ENCODE measurements at regions not wholly inside any gene's neighbourhood (a gene's known extent, or its start where the extent isn't known, plus 50 kb on each side); places are given as distances from the start of the nearest gene placed in this dataset.

DNA sequence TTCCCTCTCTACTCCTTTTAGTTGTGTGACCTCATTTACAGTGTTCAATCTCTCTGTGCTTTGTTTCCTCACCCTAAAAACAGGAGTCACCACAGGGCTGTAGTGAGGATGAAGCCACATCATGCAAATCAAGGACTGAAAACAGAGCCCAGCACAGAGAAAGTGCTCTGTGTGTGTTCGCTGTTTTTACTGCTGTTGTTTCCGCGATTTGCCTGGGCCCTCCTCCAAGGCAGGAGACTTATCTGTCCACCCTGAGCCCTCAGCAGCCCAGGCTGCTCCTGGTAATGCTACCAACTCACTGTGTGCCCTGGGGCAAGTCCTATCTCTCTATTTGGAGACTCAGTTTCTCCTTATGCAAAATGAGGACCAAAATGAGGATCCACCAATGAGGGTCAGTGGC lies 87.2 kb upstream of the NEURL1B start:
- ATAC-seq (no peak), DNase-seq (ENCODE audit: low spot score) (no peak)
- Mint-ChIP-seq H3K4me1 (peaks cover 9% of the 10 kb centered on the region), H3K27ac (no peak overlapping the region), H3K9me3 (no peaks in the 10 kb centered on the region), H3K36me3 (ENCODE audit: low read depth) (no peaks in the 10 kb centered on the region), H3K4me3 (no peak overlapping the region), H3K27me3 (ENCODE audit: insufficient read depth, low read depth, poor library complexity) (peaks cover 4% of the 10 kb centered on the region)
- Histone ChIP-seq H3F3A (replicated peaks; ENCODE audit: low read depth) (no peaks in the 10 kb centered on the region), H3K79me2 (replicated peaks; ENCODE audit: insufficient read depth) (no peaks in the 10 kb centered on the region), H3K9me2 (ENCODE audit: insufficient read depth) (no peaks in the 10 kb centered on the region), H3K27ac (ENCODE audit: low read depth) (no peak overlapping the region), H3K4me2 (no peak overlapping the region), H3K4me1 (ENCODE audit: insufficient read depth) (no peaks in the 10 kb centered on the region), H3K4me3 (no peak overlapping the region), H4K20me1 (replicated peaks; ENCODE audit: insufficient read depth) (no peaks in the 10 kb centered on the region), H3K36me3 (ENCODE audit: insufficient read depth) (no peaks in the 10 kb centered on the region), H3K27me3 (ENCODE audit: insufficient read depth) (no peaks in the 10 kb centered on the region), H2AFZ (peak overlapping the region; percentile 66)
- TF ChIP-seq ZNF331 (CRISPR knock-in tag; IDR thresholded peaks at IDR 0.05; ENCODE audit: low read depth) (no peak), JUNB (IDR thresholded peaks at IDR 0.05; ENCODE audit: unreplicated experiment) (no peak), STAT1 (IDR thresholded peaks at IDR 0.05; ENCODE audit: unreplicated experiment) (no peak), EZH2 (IDR thresholded peaks at IDR 0.05; ENCODE audit: low read depth, unreplicated experiment) (no peak), POLR2AphosphoS5 (IDR thresholded peaks at IDR 0.05; ENCODE audit: low read depth) (no peak), NANOG (IDR thresholded peaks at IDR 0.05; ENCODE audit: borderline replicate concordance) (no peak), CREB1 (CRISPR knock-in tag; IDR thresholded peaks at IDR 0.05; ENCODE audit: low read depth) (no peak), ZNF114 (CRISPR knock-in tag; IDR thresholded peaks at IDR 0.05) (no peak), EZH2phosphoT487 (IDR thresholded peaks at IDR 0.05; ENCODE audit: unreplicated experiment) (no peak)
- TF ChIP-seq, protein P1, sequence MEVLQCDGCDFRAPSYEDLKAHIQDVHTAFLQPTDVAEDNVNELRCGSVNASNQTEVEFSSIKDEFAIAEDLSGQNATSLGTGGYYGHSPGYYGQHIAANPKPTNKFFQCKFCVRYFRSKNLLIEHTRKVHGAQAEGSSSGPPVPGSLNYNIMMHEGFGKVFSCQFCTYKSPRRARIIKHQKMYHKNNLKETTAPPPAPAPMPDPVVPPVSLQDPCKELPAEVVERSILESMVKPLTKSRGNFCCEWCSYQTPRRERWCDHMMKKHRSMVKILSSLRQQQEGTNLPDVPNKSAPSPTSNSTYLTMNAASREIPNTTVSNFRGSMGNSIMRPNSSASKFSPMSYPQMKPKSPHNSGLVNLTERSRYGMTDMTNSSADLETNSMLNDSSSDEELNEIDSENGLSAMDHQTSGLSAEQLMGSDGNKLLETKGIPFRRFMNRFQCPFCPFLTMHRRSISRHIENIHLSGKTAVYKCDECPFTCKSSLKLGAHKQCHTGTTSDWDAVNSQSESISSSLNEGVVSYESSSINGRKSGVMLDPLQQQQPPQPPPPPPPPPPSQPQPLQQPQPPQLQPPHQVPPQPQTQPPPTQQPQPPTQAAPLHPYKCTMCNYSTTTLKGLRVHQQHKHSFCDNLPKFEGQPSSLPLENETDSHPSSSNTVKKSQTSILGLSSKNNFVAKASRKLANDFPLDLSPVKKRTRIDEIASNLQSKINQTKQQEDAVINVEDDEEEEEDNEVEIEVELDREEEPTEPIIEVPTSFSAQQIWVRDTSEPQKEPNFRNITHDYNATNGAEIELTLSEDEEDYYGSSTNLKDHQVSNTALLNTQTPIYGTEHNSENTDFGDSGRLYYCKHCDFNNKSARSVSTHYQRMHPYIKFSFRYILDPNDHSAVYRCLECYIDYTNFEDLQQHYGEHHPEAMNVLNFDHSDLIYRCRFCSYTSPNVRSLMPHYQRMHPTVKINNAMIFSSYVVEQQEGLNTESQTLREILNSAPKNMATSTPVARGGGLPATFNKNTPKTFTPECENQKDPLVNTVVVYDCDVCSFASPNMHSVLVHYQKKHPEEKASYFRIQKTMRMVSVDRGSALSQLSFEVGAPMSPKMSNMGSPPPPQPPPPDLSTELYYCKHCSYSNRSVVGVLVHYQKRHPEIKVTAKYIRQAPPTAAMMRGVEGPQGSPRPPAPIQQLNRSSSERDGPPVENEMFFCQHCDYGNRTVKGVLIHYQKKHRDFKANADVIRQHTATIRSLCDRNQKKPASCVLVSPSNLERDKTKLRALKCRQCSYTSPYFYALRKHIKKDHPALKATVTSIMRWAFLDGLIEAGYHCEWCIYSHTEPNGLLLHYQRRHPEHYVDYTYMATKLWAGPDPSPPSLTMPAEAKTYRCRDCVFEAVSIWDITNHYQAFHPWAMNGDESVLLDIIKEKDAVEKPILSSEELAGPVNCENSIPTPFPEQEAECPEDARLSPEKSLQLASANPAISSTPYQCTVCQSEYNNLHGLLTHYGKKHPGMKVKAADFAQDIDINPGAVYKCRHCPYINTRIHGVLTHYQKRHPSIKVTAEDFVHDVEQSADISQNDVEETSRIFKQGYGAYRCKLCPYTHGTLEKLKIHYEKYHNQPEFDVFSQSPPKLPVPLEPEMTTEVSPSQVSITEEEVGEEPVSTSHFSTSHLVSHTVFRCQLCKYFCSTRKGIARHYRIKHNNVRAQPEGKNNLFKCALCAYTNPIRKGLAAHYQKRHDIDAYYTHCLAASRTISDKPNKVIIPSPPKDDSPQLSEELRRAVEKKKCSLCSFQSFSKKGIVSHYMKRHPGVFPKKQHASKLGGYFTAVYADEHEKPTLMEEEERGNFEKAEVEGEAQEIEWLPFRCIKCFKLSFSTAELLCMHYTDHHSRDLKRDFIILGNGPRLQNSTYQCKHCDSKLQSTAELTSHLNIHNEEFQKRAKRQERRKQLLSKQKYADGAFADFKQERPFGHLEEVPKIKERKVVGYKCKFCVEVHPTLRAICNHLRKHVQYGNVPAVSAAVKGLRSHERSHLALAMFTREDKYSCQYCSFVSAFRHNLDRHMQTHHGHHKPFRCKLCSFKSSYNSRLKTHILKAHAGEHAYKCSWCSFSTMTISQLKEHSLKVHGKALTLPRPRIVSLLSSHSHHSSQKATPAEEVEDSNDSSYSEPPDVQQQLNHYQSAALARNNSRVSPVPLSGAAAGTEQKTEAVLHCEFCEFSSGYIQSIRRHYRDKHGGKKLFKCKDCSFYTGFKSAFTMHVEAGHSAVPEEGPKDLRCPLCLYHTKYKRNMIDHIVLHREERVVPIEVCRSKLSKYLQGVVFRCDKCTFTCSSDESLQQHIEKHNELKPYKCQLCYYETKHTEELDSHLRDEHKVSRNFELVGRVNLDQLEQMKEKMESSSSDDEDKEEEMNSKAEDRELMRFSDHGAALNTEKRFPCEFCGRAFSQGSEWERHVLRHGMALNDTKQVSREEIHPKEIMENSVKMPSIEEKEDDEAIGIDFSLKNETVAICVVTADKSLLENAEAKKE (CRISPR knock-in tag; IDR thresholded peaks at IDR 0.05), result no peak
- TF ChIP-seq, protein P2, sequence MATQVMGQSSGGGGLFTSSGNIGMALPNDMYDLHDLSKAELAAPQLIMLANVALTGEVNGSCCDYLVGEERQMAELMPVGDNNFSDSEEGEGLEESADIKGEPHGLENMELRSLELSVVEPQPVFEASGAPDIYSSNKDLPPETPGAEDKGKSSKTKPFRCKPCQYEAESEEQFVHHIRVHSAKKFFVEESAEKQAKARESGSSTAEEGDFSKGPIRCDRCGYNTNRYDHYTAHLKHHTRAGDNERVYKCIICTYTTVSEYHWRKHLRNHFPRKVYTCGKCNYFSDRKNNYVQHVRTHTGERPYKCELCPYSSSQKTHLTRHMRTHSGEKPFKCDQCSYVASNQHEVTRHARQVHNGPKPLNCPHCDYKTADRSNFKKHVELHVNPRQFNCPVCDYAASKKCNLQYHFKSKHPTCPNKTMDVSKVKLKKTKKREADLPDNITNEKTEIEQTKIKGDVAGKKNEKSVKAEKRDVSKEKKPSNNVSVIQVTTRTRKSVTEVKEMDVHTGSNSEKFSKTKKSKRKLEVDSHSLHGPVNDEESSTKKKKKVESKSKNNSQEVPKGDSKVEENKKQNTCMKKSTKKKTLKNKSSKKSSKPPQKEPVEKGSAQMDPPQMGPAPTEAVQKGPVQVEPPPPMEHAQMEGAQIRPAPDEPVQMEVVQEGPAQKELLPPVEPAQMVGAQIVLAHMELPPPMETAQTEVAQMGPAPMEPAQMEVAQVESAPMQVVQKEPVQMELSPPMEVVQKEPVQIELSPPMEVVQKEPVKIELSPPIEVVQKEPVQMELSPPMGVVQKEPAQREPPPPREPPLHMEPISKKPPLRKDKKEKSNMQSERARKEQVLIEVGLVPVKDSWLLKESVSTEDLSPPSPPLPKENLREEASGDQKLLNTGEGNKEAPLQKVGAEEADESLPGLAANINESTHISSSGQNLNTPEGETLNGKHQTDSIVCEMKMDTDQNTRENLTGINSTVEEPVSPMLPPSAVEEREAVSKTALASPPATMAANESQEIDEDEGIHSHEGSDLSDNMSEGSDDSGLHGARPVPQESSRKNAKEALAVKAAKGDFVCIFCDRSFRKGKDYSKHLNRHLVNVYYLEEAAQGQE (IDR thresholded peaks at IDR 0.05; ENCODE audit: unreplicated experiment), result no peak
- TF ChIP-seq, protein P3, sequence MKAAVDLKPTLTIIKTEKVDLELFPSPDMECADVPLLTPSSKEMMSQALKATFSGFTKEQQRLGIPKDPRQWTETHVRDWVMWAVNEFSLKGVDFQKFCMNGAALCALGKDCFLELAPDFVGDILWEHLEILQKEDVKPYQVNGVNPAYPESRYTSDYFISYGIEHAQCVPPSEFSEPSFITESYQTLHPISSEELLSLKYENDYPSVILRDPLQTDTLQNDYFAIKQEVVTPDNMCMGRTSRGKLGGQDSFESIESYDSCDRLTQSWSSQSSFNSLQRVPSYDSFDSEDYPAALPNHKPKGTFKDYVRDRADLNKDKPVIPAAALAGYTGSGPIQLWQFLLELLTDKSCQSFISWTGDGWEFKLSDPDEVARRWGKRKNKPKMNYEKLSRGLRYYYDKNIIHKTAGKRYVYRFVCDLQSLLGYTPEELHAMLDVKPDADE (IDR thresholded peaks at IDR 0.05), result no peak
- TF ChIP-seq, protein P4, sequence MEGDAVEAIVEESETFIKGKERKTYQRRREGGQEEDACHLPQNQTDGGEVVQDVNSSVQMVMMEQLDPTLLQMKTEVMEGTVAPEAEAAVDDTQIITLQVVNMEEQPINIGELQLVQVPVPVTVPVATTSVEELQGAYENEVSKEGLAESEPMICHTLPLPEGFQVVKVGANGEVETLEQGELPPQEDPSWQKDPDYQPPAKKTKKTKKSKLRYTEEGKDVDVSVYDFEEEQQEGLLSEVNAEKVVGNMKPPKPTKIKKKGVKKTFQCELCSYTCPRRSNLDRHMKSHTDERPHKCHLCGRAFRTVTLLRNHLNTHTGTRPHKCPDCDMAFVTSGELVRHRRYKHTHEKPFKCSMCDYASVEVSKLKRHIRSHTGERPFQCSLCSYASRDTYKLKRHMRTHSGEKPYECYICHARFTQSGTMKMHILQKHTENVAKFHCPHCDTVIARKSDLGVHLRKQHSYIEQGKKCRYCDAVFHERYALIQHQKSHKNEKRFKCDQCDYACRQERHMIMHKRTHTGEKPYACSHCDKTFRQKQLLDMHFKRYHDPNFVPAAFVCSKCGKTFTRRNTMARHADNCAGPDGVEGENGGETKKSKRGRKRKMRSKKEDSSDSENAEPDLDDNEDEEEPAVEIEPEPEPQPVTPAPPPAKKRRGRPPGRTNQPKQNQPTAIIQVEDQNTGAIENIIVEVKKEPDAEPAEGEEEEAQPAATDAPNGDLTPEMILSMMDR (conservative IDR thresholded peaks at IDR 0.05; ENCODE audit: low read depth in 2 of 2), result no peak
